Thoracic aorta (tissue), 2 donors: ENCODE measurements at regions not wholly inside any gene's neighbourhood (a gene's known extent, or its start where the extent isn't known, plus 50 kb on each side); places are given as distances from the start of the nearest gene placed in this dataset.

Experiments
- ATAC-seq: fragments of 150-250 bp; one replicate; pipeline ENCODE4 v1.8.0; 2017; ENCODE audit warnings: low read depth; ENCODE audit not compliant: insufficient number of reproducible peaks, low FRiP score
- DNase-seq: peaks from one replicate; pipeline ENCODE4 v3.0.0-alpha.2; 2020; ENCODE audit warnings: low spot score
- H3K27ac ChIP-seq, 2 donors: fragments of 200-600 bp; sonication (generic); 1 replicate in 1 of 2; 2 replicates in 1 of 2; pipeline ENCODE4 v1.5.1; 2016; ENCODE audit warnings: mild to moderate bottlenecking in 2 of 2, moderate library complexity in 2 of 2
- H3K27me3 ChIP-seq: fragments of 200-600 bp; sonication (generic); replicated peaks from 2 replicates; pipeline ENCODE4 v1.6.0; 2016; ENCODE audit warnings: mild to moderate bottlenecking; ENCODE audit not compliant: insufficient read depth
- H3K36me3 ChIP-seq: fragments of 200-600 bp; sonication (generic); one replicate; pipeline ENCODE4 v1.5.1; 2016
- H3K4me1 ChIP-seq, 2 donors: fragments of 200-600 bp; sonication (generic); 1 replicate in 1 of 2; 2 replicates in 1 of 2; pipeline versions ENCODE4 v1.5.1 to v1.6.0; 2016; ENCODE audit warnings: low read depth in 2 of 2, mild to moderate bottlenecking in 1 of 2; ENCODE audit not compliant: control insufficient read depth in 1 of 2
- H3K4me3 ChIP-seq: fragments of 200-600 bp; sonication (generic); 2 replicates; pipeline ENCODE4 v1.5.1; 2016; ENCODE audit warnings: mild to moderate bottlenecking
- H3K9me3 ChIP-seq: fragments of 200-600 bp; sonication (generic); 2 replicates; pipeline ENCODE4 v1.5.1; 2016
- TF ChIP-seq, protein P1 (sequence below): fragments of 200-600 bp; sonication (generic); IDR thresholded peaks from one replicate; pipeline ENCODE4 v1.5.1; 2019; ENCODE audit warnings: antibody characterized with exemption

DNA sequence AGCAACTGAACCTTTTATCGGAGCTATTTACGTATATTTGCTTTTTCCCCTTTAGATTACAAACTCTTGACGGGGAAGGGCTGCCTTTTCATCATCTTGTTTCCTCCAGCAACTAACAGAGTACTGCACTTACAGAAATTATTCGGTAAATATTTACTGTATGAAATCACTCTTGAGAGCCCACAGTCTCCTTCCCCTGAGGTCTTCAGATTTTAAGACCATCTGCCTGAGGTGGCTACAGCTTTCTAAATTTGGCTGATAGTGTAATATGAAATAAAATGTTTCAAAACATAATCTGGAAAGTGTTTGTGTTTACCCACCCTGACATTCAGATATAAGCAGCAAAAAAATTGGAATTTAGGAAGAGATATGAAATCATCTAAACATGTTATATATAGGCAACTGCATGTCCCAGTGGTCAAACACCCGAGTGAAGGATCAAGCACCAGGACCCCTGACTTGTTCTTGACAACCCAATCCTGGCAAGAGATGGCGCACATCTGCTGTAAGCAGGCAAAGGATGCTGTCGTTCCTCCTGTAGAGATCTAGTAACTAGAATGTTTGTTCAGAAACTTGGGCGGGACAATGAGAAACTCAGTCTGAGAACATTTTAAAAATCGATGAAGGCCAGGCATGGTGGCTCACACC, 60.9 kb downstream of the SIPA1L2 start:
- Histone ChIP-seq H3K27ac (no peak overlapping the region), H3K9me3 (no peaks in the 10 kb centered on the region), H3K36me3 (no peaks in the 10 kb centered on the region), H3K27me3 (no peaks in the 10 kb centered on the region), H3K4me3 (no peak overlapping the region), H3K4me1 (no peaks in the 10 kb centered on the region)
- DNase-seq, result no peak
- TF ChIP-seq, protein P1, sequence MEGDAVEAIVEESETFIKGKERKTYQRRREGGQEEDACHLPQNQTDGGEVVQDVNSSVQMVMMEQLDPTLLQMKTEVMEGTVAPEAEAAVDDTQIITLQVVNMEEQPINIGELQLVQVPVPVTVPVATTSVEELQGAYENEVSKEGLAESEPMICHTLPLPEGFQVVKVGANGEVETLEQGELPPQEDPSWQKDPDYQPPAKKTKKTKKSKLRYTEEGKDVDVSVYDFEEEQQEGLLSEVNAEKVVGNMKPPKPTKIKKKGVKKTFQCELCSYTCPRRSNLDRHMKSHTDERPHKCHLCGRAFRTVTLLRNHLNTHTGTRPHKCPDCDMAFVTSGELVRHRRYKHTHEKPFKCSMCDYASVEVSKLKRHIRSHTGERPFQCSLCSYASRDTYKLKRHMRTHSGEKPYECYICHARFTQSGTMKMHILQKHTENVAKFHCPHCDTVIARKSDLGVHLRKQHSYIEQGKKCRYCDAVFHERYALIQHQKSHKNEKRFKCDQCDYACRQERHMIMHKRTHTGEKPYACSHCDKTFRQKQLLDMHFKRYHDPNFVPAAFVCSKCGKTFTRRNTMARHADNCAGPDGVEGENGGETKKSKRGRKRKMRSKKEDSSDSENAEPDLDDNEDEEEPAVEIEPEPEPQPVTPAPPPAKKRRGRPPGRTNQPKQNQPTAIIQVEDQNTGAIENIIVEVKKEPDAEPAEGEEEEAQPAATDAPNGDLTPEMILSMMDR, result no peak
- no peak for ATAC-seq

DNA sequence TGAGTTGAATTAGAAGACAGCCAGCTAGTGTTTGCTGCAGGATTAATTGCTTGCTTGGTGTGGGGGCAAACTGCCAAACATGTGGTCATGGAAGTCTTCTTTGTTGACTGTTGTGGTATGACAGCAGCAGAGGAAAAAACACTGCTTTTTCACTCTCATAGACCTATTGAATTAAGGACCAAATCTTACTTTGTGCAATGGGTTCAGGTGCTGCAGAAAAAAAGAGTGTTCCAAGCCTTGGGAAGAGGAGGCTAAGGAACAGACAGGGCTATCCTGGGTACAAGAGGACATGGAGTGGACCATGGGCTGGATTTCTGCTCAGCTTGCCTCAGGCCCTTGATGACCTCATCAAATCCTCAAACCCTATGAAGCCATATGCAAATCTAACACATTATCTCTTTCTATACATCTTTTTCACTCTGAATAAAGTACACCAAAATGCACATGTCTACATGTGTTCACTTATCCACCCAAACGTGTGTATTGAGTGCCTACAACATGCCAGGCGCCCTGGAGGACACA, 61.5 kb downstream of the SIPA1L2 start:
- H3K4me1 ChIP-seq, result no peaks in the 10 kb centered on the region
- no peak overlapping the region for H3K4me3 ChIP-seq
- no peak for ATAC-seq
- DNase-seq, result no peak
- TF ChIP-seq, protein P1, result no peak
- H3K9me3 ChIP-seq, result no peaks in the 10 kb centered on the region
- H3K27ac ChIP-seq, result no peak overlapping the region
- H3K36me3 ChIP-seq, result no peaks in the 10 kb centered on the region
- H3K27me3 ChIP-seq, result no peaks in the 10 kb centered on the region

GRCh38 chr1:232566093-232566492, 63.8 kb downstream of the SIPA1L2 start:
- DNase-seq, result no peak
- Histone ChIP-seq H3K27ac (no peak overlapping the region), H3K36me3 (no peaks in the 10 kb centered on the region), H3K4me1 (no peaks in the 10 kb centered on the region), H3K9me3 (no peaks in the 10 kb centered on the region), H3K27me3 (no peaks in the 10 kb centered on the region), H3K4me3 (no peak overlapping the region)
- no peak for ATAC-seq
- TF ChIP-seq, protein P1, result no peak

DNA sequence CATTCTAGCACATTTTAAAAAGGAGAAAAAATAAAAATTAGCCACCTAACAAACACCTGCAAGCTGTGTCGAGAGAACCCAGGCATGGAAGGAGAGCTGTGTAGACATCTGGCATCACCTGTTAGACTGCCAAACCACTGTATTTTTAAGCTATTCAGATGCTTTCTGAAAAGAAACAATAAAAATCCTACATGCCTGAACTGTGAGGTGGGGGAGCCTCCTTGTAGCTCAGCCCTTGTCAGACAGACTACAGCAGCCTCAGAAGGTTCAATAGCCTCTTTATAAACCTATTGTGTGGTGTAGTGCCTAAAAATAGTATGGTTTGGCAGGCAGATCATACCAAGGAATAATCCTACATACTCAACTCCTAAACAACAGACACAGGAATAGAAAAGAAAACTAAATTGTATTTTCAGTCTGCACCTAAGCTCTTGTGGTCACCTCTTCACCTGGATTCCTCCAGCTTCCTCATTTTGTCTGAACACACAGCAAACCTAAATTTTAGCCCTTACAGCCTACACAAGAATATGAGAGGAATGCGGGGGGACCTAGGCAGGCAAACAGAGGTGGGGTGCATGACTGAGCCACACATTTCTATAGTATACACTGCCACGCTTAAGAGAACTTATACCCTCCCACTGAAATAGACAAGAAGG, 67.0 kb downstream of the SIPA1L2 start:
- Histone ChIP-seq H3K9me3 (no peaks in the 10 kb centered on the region), H3K36me3 (no peaks in the 10 kb centered on the region), H3K4me3 (no peak overlapping the region), H3K4me1 (peaks cover 0 to 7% of the 10 kb centered on the region in 2 donors), H3K27me3 (no peaks in the 10 kb centered on the region), H3K27ac (no peak overlapping the region)
- DNase-seq (no peak), ATAC-seq (no peak)
- TF ChIP-seq, protein P1, result no peak

GRCh38 chr1:232561381-232561780, 68.6 kb downstream of the SIPA1L2 start:
- no peaks in the 10 kb centered on the region for H3K27me3 ChIP-seq
- ATAC-seq (no peak), DNase-seq (no peak)
- no peaks in the 10 kb centered on the region for H3K36me3 ChIP-seq
- no peak overlapping the region for H3K4me3 ChIP-seq
- TF ChIP-seq, protein P1, result no peak
- no peaks in the 10 kb centered on the region for H3K9me3 ChIP-seq
- no peak overlapping the region for H3K27ac ChIP-seq
- peaks cover 0 to 7% of the 10 kb centered on the region in 2 donors for H3K4me1 ChIP-seq
